NCI-H1092 (cell line): ENCODE measurements at regions not wholly inside any gene's neighbourhood (a gene's known extent, or its start where the extent isn't known, plus 50 kb on each side); places are given as distances from the start of the nearest gene placed in this dataset.

Experiments used
- DNase-seq: peaks from one replicate; lab custom pipeline; 2025; lab: John Stamatoyannopoulos, UW

DNA sequence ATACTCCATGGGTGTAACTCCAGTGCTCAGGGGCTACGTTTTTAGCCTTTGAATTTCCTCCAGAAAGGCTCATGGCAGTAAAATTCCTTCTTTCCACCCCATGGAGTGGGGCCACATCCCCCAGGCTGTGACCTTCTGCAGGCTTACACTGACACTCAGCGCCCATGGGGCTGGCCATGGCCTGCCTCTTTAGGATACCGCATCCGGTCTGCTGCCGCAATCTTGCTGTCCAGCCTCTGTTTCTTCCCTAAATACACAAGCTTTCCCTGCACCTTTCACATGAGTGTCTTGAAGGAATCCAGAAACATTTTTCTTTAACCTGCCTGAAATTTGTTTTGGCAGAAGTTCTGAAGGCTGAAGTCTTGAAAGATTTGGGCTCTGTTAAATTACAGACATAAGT, 170.5 kb downstream of the NTMT2 start:
- DNase-seq = no peak

DNA sequence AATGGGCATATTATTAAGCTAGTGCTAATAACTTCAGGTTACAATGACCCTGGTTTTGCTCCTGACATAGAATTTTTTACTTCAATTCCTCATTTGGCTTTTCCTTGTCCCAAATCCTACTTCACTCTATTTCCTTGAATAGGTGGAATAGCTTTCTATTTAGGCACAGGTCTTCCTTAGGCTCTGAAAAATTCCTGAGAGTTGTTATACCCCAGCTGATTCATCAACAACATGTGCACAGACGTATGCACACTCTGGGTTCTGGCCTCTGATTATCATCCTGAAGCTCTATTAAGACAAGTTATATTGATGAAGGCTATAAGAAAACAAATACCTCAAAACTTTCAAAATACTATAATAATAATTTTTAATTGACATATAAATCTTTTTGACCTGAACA, 172.4 kb downstream of the NTMT2 start:
- no peak for DNase-seq

DNA sequence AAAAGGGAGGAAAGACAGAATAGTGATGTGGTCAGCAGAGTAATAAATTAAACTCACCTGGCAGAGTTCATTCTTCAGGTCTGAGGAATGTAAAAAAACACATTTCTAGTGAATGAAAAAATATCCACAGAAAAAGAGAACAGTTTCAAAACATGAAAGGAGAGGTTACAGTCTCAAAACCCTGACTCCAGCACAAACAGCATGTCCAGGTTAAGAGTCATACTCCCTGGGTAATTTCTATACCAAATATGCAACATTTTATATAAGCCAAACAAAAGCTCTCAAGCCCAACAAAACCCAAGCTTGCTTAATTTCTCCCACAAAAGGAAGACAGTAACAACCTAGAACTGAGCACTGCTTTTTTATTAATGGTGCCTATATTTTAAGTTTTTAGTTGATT, 173.0 kb downstream of the NTMT2 start:
- no peak for DNase-seq

DNA sequence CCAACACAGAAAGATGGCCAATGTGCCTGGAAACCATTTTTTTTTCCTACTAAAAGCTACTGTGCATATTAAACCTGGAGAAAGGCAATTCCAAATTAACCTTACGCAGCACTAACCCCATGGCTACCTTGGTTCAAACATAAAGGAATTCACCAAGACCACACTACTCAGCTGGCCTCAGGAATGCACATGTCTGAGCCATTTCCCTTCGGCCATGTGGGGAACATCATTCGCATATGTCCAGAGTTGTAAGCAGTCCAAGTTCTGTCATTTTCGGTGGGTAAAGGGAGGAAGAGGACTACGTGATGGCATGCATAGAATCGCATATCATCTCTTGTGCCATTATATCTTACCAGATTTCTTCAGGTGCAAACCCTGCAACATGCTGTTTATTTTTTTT, 175.4 kb downstream of the NTMT2 start:
- no peak for DNase-seq

DNA sequence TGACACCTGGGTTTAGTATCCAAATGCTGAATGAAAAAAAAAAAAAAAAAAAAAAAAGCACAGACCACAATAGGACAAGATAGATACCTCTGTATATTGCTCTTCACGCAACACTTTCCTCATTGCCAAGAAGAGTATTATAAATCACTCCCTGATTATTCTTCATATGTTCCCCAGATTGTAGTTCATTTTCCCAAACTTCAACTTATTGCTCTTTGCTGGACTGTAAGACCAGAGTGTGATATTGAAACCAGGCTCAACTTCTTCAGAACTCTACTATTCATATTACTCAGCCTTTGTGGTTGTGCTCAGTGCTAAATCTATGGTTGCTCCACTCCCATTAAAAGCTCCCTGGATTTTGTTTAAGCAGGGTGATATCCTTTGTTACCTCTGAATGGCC, 180.4 kb downstream of the NTMT2 start:
- no peak for DNase-seq

DNA sequence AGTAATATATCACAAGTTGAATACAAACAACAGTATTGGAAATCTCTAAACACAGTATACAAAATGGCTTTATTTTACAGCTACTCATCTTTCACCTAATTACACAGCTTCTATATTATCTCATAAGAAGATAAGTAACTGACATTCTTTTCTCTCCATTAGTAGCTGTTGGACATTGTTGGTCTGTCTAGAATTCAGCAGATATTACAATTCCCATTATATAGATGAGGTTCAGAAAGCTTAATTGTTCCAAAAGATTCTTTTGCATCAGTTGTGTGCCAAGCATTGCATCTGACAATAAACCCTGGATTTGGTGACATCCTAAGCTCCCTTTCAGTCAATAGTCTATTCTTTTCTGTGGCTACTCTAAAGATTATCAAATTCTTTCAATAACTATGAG, 187.0 kb downstream of the NTMT2 start:
- no peak for DNase-seq

DNA sequence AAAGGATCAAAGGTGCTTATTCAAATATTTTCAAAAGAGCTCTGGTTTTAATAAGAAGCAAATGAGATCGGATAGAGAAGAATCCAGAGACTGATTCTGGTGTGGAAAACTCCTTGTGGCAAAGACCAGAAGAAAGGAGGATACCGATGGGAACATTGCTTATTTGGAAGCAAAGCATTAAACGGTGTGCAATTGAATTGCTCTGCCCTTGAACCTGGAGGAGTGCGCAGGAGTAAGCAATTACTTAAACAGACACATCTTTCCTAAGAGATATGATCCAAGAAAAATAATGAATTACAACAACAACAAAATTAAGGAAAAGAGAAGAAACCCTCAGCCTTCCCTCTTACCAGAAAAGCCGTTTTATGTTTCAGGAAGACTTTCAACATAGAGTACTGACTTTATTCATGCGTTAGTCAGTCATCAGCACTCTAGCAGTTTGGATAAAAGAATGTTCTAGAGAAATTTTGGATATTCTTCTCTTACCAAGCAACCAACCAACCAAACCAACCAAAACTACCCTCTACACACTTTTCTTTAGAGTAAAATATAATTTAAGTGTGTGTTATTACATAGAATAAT, 191.7 kb downstream of the NTMT2 start:
- no peak for DNase-seq

DNA sequence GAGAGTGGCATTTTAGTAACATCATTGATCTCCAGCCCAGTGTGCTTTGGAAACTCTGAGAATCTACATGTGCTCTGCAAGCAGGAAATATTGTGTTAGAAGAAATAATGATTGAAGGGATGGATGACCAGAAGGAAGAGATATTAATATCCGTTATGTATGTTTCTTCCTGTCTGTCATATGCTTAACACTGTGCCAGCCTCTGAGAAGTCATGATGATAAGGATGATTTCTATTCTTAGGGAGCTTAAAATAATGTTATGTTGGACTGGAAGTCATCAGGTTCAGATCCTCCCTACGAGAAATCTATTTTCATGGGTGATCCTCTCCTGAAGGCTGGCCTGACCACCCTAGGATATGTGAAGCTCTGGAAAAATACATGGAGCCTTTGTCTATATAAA, 192.4 kb upstream of the GORAB start:
- no peak for DNase-seq

DNA sequence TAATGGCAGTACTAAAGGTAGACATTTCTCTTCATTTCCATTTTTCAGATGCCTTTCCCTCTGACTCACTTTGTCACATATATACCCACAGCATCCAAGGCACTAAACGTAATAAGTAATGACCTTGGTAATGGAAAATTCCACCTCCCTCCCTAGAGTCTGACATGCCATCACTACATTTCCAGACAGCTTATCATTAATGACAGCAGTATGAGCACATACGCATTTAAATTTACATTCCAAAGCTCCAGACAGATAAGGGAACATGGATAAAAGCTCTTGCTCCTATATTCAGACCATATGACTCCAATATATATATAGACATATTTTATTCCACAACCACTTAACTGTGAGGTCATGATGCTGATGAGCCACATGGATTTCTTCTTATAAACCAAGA, 191.7 kb upstream of the GORAB start:
- DNase-seq = no peak

DNA sequence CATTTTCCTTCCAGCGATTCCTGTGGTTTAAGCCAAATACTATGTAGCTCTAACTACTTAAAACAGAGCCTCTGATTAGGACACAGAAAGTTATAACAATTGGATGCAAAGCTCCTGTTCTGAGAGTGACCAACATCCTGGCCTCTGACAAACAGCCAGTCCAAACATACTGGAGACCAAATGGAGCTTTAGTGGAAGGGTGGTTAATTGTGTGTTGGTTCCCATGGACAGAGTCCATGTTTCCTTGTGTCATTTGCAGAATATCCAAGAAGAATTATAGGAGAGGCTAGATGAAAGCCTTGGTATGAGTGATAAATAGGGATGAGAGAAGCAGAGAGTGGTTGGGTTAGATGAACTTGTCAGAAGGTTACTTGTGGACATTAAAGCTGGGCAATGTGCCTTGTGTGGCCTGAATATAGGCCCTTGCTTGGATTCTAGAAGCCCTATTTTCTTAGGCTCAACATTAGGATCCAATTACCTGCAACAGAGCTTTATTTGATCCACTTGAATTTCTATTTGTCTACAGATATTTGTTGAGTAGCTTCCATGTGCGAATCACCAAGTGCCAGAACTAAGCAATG, 180.5 kb upstream of the GORAB start:
- no peak for DNase-seq

DNA sequence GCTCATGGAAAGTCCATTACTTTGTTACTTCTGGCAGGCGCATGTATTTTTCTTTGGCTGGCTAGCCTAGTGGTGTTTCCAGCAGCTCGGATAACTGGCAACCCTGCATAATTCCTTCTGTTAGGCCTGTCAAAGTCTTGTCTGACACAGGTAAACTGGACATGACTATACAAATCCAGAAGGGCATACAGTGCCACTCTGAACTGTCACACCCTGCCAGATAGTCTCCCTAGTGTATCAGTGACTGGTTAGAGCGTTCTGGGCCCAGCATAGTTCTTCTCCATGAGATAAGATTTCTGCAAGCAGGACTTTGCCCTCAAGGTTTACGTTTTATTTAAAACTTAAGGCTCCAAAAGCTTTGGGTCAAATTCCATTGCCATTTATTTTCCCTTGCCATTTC, 177.7 kb upstream of the GORAB start:
- no peak for DNase-seq

DNA sequence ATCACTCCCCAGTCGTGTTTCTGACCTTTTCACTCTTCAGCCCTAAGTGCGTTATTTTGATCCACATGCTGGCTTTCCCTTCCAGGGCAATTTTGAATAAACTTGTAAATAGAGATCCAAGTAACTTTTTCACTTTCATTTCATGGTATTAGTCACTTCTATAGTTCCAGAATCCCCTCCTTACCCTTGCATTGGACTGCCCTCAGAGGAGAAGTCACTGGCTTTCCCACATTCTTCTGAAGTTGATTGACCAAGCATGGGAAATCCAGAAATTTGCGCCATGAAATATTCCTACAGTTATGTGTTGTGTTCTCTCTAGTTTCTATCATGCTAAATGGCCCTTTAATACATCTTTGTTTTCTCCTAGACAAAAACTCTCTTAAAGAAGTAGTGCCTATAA, 177.3 kb upstream of the GORAB start:
- no peak for DNase-seq

DNA sequence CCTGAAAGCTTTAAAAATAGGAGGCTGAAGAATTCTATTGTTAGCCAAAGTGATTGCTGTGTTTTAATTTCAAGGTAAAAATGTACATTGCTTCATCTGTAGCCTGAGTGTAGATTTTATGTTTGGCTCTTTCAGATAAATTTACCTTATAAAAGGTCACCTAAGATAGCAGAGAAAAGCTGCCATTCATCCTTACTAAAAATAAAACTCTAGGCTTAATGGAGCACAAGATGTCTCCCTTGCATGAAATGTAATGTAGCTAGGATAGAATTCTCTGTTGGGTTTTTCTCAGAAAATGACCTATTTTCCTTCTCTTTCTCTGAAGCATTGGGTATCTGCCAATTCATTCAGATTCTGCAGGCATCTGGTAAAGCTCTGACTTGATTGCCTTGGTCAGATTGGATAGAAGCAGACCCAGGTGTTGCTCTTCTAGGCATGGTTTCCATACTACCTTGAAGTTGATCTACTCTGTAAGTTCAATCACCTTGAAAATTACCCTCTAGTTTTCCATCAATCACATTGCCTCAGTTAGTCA, 176.6 kb upstream of the GORAB start:
- no peak for DNase-seq

DNA sequence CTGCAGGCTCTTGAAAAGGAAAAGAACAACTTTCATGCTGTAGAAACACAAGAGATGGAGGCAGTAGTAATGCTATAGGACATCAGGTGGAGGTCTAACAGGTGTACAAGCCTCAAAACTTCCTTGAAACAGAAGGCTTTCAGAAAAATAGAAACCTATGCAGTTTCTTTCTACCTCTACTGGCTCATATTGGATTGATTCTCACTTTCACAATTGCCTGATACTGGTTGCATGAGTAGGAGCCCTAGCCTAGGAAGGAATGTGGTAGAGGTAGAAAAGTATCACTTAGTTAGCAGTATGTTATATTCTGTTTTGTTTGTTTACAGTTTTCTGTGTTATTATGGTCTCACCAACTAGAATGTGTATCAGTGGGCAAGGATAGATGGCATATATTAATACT, 175.4 kb upstream of the GORAB start:
- no peak for DNase-seq

DNA sequence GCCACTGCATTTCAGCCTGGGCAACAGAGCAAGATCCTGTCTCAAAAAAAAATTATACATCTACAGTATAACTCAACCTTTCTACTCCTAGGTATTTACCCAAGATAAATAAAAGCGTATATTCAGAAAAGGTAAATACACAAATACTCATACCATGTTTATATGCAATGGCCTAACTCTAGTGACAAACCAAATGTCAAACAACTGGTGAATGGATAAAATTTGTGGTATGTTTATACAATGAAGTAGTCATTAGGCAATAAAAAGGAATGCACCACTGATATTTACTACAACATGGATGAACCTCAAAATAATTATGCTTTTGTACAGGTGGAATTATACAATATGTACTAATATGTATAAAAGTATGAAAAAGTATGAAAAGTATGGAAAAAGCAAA, 174.2 kb upstream of the GORAB start:
- no peak for DNase-seq

DNA sequence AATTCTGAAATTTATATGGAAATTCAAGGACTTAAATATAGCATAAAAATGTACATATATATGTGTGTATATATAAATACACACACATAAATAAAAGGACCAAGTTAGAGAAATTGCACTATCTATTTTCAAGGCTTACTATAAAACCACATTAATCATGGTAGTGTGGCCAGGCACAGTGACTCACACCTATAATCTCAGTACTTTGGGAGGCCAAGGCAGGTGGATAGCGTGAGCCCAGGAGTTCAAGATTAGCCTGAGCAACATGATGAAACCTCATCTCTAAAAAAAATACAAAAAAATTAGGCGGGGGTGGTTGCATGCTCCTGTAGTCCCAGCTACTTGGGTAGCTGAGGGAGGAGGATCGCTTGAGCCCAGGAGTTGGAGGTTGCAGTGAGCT, 171.4 kb upstream of the GORAB start:
- DNase-seq = no peak

DNA sequence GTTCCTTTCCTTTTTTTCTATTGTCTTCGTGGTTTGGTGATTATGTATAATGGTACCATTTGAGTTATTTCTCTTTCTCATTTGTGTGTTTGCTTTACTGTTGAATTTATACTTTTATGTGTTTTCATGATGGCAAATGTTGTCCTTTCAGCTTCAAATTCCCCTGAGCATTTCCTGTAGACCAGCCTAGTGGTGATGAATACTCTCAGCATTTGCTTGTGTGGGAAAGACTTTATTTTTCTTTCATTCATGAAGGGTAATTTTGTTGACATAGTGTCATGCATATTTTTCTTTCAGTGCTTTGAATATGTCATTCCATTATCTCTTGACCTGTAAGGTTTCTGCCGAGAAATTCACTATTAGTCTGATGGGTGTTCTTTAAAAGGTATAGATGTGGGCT, 166.6 kb upstream of the GORAB start:
- no peak for DNase-seq

DNA sequence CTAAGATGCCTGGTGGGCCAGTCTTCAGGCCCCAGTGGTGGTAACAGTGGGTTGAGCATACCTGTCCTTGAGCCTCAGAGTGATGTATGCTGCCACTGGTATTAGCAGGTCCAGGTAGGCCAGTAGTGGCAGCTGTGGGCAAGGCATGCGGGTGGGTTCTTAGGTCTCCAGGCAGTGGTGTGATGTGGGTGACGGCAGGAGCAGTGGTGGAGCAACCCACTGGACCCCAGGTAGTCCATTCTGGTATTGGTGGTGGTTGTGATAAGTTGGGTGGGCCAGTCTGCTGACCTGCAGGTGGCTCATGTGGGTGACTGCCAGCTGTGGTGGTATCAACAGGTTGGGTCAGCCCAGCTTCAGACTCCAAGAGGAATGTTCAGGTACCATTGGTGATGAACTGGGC, 165.0 kb upstream of the GORAB start:
- no peak for DNase-seq

DNA sequence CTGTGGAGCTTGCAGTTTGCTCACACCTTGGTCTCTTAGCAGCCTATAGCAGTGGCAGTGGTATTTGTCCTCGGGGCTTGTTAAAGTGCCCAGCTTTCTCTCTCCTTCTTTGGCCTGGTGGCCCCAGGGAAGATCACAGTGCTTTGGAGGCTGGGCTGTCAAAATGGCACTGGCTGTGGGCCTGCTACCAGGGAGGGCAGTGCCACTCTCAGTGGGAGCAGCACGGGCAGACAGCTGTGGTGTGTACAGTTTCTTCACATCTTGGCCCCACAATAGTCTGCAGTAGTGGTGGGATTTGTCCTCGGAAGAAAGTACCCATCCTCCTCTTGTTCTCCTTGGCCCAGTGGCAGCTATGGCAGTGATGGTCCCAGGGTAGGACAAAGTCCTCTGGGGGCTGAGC, 164.4 kb upstream of the GORAB start:
- DNase-seq = no peak

DNA sequence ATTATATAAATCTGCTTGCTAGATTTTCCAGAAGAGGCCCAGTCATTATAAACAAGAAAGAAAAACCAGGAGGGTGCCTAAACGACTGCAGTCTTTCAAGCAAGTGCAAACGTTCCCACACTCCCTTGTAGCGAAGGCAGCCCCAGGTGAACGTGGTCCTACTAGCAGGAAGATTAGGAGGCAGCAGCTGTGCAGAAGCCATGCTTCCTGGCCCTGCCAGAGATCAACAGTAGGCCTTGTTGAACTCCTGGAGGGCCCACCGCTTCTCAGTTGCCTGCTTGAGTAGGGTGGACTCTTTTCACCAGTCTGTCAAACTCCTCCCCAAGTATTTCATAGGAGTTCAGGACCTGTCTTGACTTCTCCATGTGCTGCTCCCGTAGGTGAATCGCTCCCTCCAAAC, 163.0 kb upstream of the GORAB start:
- no peak for DNase-seq

DNA sequence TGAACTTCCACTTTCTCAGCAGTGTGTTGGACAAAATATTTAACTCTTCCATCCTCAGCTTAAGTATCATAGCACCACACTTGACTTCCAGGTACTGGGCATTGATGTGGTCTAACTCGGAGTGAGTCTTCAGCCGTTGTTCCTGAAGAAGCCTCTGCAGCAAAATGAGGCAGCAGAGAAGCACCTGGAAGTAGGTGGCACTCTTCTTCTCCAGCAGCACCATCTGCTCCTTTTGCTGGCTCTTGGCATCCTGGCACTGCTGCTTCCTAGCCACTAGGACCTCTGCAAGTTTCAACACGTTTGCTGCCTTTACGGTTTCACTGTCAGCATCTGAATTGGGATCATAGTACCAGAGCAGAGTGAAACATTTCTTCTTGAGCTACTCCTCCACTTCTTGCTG, 162.5 kb upstream of the GORAB start:
- no peak for DNase-seq

DNA sequence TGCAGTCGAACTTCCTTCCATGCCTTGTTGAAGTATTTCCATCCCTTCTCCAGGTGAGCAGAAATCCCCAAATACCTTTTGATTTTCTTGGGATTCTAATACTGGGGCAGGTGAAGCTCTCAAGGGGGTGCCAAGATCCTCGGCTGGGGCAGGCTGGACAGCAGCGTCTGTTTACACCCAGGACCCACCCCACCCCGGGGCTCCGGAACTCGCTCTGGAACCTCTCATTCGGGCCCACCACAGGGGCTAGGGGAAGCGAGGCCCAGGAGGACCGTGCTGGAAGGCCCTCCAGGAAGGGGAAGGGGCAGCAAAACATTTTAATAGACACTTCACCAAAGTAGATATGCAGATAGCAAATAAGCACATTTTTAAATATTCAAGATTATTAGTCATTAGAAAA, 161.9 kb upstream of the GORAB start:
- no peak for DNase-seq

DNA sequence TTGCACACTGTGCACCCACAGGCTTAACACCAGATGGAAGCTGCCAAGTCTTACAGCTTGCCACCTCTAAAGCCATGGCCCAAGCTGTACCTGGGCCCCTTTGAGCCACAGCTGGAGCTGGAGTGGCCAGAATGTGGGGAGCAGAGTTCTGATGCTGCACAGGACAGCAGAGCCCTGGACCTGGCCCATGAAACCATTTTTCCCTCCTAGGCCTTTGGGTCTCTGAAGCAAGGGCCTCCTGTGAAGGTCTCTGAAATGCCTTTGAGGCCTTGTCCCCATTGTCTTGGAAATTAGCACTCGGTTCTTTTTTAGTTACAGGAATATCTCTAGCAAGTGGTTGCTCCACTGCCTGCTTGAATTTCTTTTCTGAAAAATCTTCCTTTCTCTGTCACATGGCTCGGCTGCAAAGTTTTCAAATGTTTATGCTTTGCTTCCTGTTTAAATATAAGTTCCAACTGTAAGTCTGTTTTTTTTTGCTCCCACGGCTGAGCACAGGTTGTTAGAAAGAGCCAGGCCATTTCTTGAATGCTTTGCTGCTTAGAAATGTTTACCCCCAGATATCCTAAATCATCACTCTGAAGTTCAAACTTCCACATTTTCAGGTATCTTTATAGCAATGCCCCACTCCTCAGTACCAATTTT, 156.8 kb upstream of the GORAB start:
- DNase-seq = no peak

DNA sequence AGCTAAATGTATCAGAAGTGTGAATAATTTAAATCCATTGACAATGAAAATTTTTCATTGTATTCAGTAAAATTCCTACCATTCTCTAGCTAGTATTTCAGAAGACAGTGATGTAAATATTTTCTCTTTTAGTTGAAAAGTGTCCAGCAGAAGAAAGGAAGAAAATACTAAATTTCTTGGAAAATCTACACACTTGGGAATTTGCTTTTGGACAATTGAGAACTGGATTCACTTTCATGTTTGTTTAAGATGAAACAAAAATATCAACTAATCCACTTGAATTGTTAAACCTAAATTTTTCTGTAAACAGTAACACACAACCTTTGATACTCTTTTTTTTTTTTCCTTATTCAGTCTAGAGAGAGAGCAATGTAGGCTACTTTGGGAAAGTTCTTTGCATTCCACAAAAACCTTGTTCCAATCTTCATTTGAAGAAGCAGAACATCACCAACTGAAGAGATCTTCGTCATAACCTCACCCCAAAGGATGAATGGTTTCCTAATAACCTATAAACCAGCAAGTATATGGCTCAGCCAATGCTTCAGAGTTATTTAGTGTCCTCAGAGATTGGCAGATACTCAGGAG, 155.1 kb upstream of the GORAB start:
- DNase-seq = no peak
